SK-N-SH treated with all-trans-retinoic acid at 6 μM for 48 hours (cell line): ENCODE measurements at regions not wholly inside any gene's neighbourhood (a gene's known extent, or its start where the extent isn't known, plus 50 kb on each side); places are given as distances from the start of the nearest gene placed in this dataset.

Source experiments
- ATAC-seq: fragments of 200-7000 bp; cut with Tn5 transposase; 3 replicates; pipeline ENCODE4 v1.9.1; 2020; ENCODE audit warnings: mild to moderate bottlenecking, moderate library complexity
- ARNTL ChIP-seq: fragments of 450-650 bp; formaldehyde crosslinking; IDR thresholded peaks from 2 replicates; pipeline ENCODE4 v1.5.0; 2020; ENCODE audit warnings: low read depth, mild to moderate bottlenecking, moderate library complexity, borderline replicate concordance
- BACH2 ChIP-seq: fragments of 250-450 bp; sonication (Bioruptor Pico); IDR thresholded peaks from 2 replicates; pipeline ENCODE4 v1.9.0; 2021; ENCODE audit warnings: mild to moderate bottlenecking, borderline replicate concordance
- CREB5 ChIP-seq: fragments of 250-450 bp; sonication (Bioruptor Pico); IDR thresholded peaks from 2 replicates; pipeline ENCODE4 v1.5.1; 2020; ENCODE audit warnings: low read depth, mild to moderate bottlenecking, moderate library complexity
- ESRRG ChIP-seq: fragments of 250-450 bp; sonication (Bioruptor Pico); IDR thresholded peaks from 2 replicates; pipeline ENCODE4 v1.6.1; 2021; ENCODE audit warnings: mild to moderate bottlenecking
- GLIS3 ChIP-seq: fragments of 250-450 bp; sonication (Bioruptor Pico); IDR thresholded peaks from 2 replicates; pipeline ENCODE4 v1.5.0; 2020; ENCODE audit warnings: mild to moderate bottlenecking, moderate library complexity
- ISL1 ChIP-seq: fragments of 250-450 bp; sonication (Bioruptor Pico); IDR thresholded peaks from 2 replicates; pipeline ENCODE4 v2.1.2; 2022; ENCODE audit warnings: mild to moderate bottlenecking, moderate library complexity
- OSR1 ChIP-seq: fragments of 250-450 bp; sonication (Bioruptor Pico); IDR thresholded peaks from 2 replicates; pipeline ENCODE4 v1.8.0; 2022; ENCODE audit warnings: moderate library complexity, mild to moderate bottlenecking, inconsistent platforms
- PATZ1 ChIP-seq: fragments of 250-450 bp; sonication (Bioruptor Pico); IDR thresholded peaks from 2 replicates; pipeline ENCODE4 v1.8.0; 2020; ENCODE audit warnings: mild to moderate bottlenecking, moderate library complexity, borderline replicate concordance
- PPARA ChIP-seq: fragments of 250-450 bp; sonication (Bioruptor Pico); IDR thresholded peaks from 2 replicates; pipeline ENCODE4 v1.5.0; 2020; ENCODE audit warnings: mild to moderate bottlenecking, borderline replicate concordance
- RARB ChIP-seq: fragments of 250-450 bp; sonication (Bioruptor Pico); IDR thresholded peaks from 2 replicates; pipeline ENCODE4 v1.8.0; 2021; ENCODE audit warnings: mild to moderate bottlenecking, moderate library complexity
- SNAI2 ChIP-seq: fragments of 250-450 bp; sonication (Bioruptor Pico); IDR thresholded peaks from 2 replicates; pipeline ENCODE4 v1.5.0; 2020; ENCODE audit warnings: mild to moderate bottlenecking, moderate library complexity
- TCF4 ChIP-seq: fragments of 250-450 bp; sonication (Bioruptor Pico); IDR thresholded peaks from 2 replicates; pipeline ENCODE4 v1.8.0; 2021; ENCODE audit warnings: mild to moderate bottlenecking, moderate library complexity, borderline replicate concordance
- TSHZ2 ChIP-seq: fragments of 250-450 bp; sonication (Bioruptor Pico); IDR thresholded peaks from 2 replicates; pipeline ENCODE4 v1.5.0; 2020; ENCODE audit warnings: mild to moderate bottlenecking, moderate library complexity
- ZC3H10 ChIP-seq: fragments of 250-450 bp; sonication (Bioruptor Pico); IDR thresholded peaks from 2 replicates; pipeline ENCODE4 v1.5.1; 2021; ENCODE audit warnings: mild to moderate bottlenecking, moderate library complexity
- ZFP3 ChIP-seq: fragments of 250-450 bp; sonication (Bioruptor Pico); IDR thresholded peaks from 2 replicates; pipeline ENCODE4 v1.5.0; 2020; ENCODE audit warnings: mild to moderate bottlenecking, moderate library complexity
- ZFP30 ChIP-seq: fragments of 450-650 bp; formaldehyde crosslinking; IDR thresholded peaks from 2 replicates; pipeline ENCODE4 v1.5.0; 2022; ENCODE audit warnings: mild to moderate bottlenecking, moderate library complexity
- ZNF565 ChIP-seq: fragments of 450-650 bp; formaldehyde crosslinking; conservative IDR thresholded peaks from 2 replicates; pipeline ENCODE4 v1.5.0; 2020; ENCODE audit warnings: low read depth, mild to moderate bottlenecking, moderate library complexity
- ZNF70 ChIP-seq: fragments of 450-650 bp; formaldehyde crosslinking; IDR thresholded peaks from 2 replicates; pipeline ENCODE4 v1.5.0; 2020; ENCODE audit warnings: mild to moderate bottlenecking, moderate library complexity
- ZNF8 ChIP-seq: fragments of 450-650 bp; formaldehyde crosslinking; IDR thresholded peaks from 2 replicates; pipeline ENCODE4 v1.5.0; 2020; ENCODE audit warnings: mild to moderate bottlenecking, moderate library complexity
- TF ChIP-seq, protein P1 (sequence below): fragments of 250-450 bp; sonication (Bioruptor Pico); IDR thresholded peaks from 2 replicates; pipeline ENCODE4 v1.5.1; 2021; ENCODE audit warnings: mild to moderate bottlenecking, moderate library complexity
- TF ChIP-seq, protein P2 (sequence below): fragments of 250-450 bp; sonication (Bioruptor Pico); IDR thresholded peaks from 2 replicates; pipeline ENCODE4 v1.8.0; 2021; ENCODE audit warnings: low read depth, mild to moderate bottlenecking, moderate library complexity, borderline replicate concordance

- TF ChIP-seq TSHZ2 (CRISPR knock-in tag) (no peak), PPARA (CRISPR knock-in tag) (no peak), OSR1 (CRISPR knock-in tag) (no peak)
- TF ChIP-seq, protein P1, sequence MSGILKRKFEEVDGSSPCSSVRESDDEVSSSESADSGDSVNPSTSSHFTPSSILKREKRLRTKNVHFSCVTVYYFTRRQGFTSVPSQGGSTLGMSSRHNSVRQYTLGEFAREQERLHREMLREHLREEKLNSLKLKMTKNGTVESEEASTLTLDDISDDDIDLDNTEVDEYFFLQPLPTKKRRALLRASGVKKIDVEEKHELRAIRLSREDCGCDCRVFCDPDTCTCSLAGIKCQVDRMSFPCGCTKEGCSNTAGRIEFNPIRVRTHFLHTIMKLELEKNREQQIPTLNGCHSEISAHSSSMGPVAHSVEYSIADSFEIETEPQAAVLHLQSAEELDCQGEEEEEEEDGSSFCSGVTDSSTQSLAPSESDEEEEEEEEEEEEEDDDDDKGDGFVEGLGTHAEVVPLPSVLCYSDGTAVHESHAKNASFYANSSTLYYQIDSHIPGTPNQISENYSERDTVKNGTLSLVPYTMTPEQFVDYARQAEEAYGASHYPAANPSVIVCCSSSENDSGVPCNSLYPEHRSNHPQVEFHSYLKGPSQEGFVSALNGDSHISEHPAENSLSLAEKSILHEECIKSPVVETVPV (CRISPR knock-in tag) = no peak
Observed at GRCh38 chr4:180377741-180378140, 1865.5 kb upstream of the TENM3 start (continued).

GRCh38 chr4:180380733-180381132 lies 1862.5 kb upstream of the TENM3 start:
- no peak for TF ChIP-seq ESRRG (CRISPR knock-in tag)
- no peak for TF ChIP-seq ZNF8 (CRISPR knock-in tag)
- no peak for TF ChIP-seq ZFP3 (CRISPR knock-in tag)
- no peak for TF ChIP-seq ZNF565 (CRISPR knock-in tag)
- ATAC-seq = no peak

DNA sequence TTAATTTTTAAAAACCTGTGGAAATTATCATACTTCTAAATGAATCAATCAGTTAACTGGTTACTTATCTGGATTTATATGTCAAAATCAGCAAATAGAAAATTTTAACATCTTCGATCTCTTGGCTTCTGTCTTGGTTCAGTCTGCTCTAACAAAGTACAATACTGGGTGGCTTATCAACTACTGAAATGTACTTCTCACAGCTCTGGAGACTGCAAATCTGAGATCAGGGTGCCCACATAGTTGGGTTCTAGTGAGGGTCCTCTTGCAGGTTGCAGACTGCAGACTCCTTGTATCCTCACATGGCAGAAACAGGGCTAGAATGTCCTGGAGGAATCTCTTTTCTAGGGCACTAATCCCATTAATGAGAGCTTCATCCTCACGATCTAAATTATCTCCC lies 1851.6 kb upstream of the TENM3 start:
- no peak for ATAC-seq
- TF ChIP-seq GLIS3 (CRISPR knock-in tag) (no peak), CREB5 (no peak), ZNF8 (CRISPR knock-in tag) (no peak), PPARA (CRISPR knock-in tag) (no peak), ISL1 (no peak), RARB (no peak), ZNF70 (no peak), ZFP3 (CRISPR knock-in tag) (no peak), TCF4 (CRISPR knock-in tag) (no peak)
- TF ChIP-seq, protein P2, sequence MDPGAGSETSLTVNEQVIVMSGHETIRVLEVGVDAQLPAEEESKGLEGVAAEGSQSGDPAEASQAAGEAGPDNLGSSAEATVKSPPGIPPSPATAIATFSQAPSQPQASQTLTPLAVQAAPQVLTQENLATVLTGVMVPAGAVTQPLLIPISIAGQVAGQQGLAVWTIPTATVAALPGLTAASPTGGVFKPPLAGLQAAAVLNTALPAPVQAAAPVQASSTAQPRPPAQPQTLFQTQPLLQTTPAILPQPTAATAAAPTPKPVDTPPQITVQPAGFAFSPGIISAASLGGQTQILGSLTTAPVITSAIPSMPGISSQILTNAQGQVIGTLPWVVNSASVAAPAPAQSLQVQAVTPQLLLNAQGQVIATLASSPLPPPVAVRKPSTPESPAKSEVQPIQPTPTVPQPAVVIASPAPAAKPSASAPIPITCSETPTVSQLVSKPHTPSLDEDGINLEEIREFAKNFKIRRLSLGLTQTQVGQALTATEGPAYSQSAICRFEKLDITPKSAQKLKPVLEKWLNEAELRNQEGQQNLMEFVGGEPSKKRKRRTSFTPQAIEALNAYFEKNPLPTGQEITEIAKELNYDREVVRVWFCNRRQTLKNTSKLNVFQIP (CRISPR knock-in tag) = no peak

- no peak for ATAC-seq
- TF ChIP-seq TCF4 (CRISPR knock-in tag) = no peak
- no peak for TF ChIP-seq ZNF70
- no peak for TF ChIP-seq BACH2 (CRISPR knock-in tag)
- TF ChIP-seq ZC3H10 (CRISPR knock-in tag) = no peak
- no peak for TF ChIP-seq ZFP30 (CRISPR knock-in tag)
- TF ChIP-seq ZNF565 (CRISPR knock-in tag) = no peak
- no peak for TF ChIP-seq TSHZ2 (CRISPR knock-in tag)
- TF ChIP-seq ARNTL (CRISPR knock-in tag) = no peak
- TF ChIP-seq PATZ1 (CRISPR knock-in tag) = no peak
- TF ChIP-seq GLIS3 (CRISPR knock-in tag) = no peak
- no peak for TF ChIP-seq ZNF8 (CRISPR knock-in tag)
- no peak for TF ChIP-seq ESRRG (CRISPR knock-in tag)
- TF ChIP-seq RARB = no peak
- TF ChIP-seq, protein P1 (CRISPR knock-in tag) = no peak
- no peak for TF ChIP-seq CREB5
- no peak for TF ChIP-seq ZFP3 (CRISPR knock-in tag)
- TF ChIP-seq SNAI2 = no peak
Observed at GRCh38 chr4:180394312-180394711, 1848.9 kb upstream of the TENM3 start.
